Naive thymus-derived CD4-positive, alpha-beta T cell (primary cell): ENCODE measurements at regions not wholly inside any gene's neighbourhood (a gene's known extent, or its start where the extent isn't known, plus 50 kb on each side); places are given as distances from the start of the nearest gene placed in this dataset.
A peak's percentile ranks its signal among the peaks of the same experiment; 100 is the strongest.

Experiments
- ATAC-seq: fragments of 150-1000 bp; cut with Tn5 transposase; 2 replicates; pipeline ENCODE4 v1.10.0; 2021; ENCODE audit warnings: mild to moderate bottlenecking, moderate library complexity
- CTCF ChIA-PET: fragments of 350-600 bp; sonication (Branson Sonifier 250); formaldehyde crosslinking; loops from one replicate; lab custom pipeline; 2021; ENCODE audit warnings: antibody characterized with exemption; lab: Charles Lee
- POLR2A ChIA-PET: fragments of 350-600 bp; sonication (Branson Sonifier 250); formaldehyde crosslinking; loops from one replicate; lab custom pipeline; 2021; ENCODE audit warnings: antibody characterized with exemption, inconsistent platforms; lab: Charles Lee
- DNase-seq, 9 donors: peaks; one replicate each; pipeline versions ENCODE4 v3.0.0 to v3.0.0-alpha.2; 2020 to 2022; ENCODE audit warnings: mixed read lengths in 1 of 9
- H3K27ac ChIP-seq: one replicate; pipeline ENCODE4 v1.7.0; 2013; ENCODE audit warnings: mild to moderate bottlenecking, low read depth, low read length, moderate library complexity
- H3K27me3 ChIP-seq, 2 donors: one replicate each; pipeline ENCODE4 v1.7.0; 2013; ENCODE audit warnings: low read length in 2 of 2, mild to moderate bottlenecking in 2 of 2, moderate library complexity in 2 of 2; ENCODE audit not compliant: control insufficient read depth in 2 of 2, insufficient read depth in 2 of 2
- H3K36me3 ChIP-seq, 3 experiments: 1 replicate in 2 of 3; 2 replicates in 1 of 3; pipeline ENCODE4 v1.7.0; 2013; ENCODE audit warnings: low read length in 3 of 3, mild to moderate bottlenecking in 3 of 3, moderate library complexity in 1 of 3; ENCODE audit not compliant: insufficient read depth in 3 of 3, control insufficient read depth in 2 of 3
- H3K4me1 ChIP-seq, 2 donors: one replicate each; pipeline ENCODE4 v1.7.0; 2013; ENCODE audit warnings: low read length in 2 of 2, mild to moderate bottlenecking in 2 of 2, moderate library complexity in 1 of 2; ENCODE audit not compliant: control insufficient read depth in 2 of 2, insufficient read depth in 2 of 2
- H3K4me3 ChIP-seq: 2 replicates; pipeline ENCODE4 v1.7.0; 2013; ENCODE audit warnings: mild to moderate bottlenecking, low read length
- H3K9me3 ChIP-seq, 3 experiments: 1 replicate in 2 of 3; 2 replicates in 1 of 3; pipeline ENCODE4 v1.7.0; 2013; ENCODE audit warnings: low read length in 3 of 3; ENCODE audit not compliant: control insufficient read depth in 2 of 3
- H3K27ac Mint-ChIP-seq, 9 donors: one replicate each; pipeline ENCODE4 v1.8.0; 2020 to 2022; ENCODE audit warnings: mixed read lengths in 9 of 9, mild to moderate bottlenecking in 8 of 9, moderate library complexity in 5 of 9, inconsistent platforms in 2 of 9
- H3K27me3 Mint-ChIP-seq, 5 donors: one replicate each; pipeline ENCODE4 v1.8.0; 2021 to 2022; ENCODE audit warnings: mixed read lengths in 5 of 5, mild to moderate bottlenecking in 1 of 5
- H3K36me3 Mint-ChIP-seq, 5 donors: one replicate each; pipeline ENCODE4 v1.8.0; 2020 to 2022; ENCODE audit warnings: mixed read lengths in 5 of 5, mild to moderate bottlenecking in 3 of 5, inconsistent platforms in 1 of 5
- H3K4me1 Mint-ChIP-seq, 7 donors: one replicate each; pipeline ENCODE4 v1.8.0; 2020 to 2022; ENCODE audit warnings: mixed read lengths in 7 of 7, mild to moderate bottlenecking in 3 of 7, inconsistent platforms in 1 of 7
- H3K4me3 Mint-ChIP-seq, 10 donors: one replicate each; pipeline ENCODE4 v1.8.0; 2020 to 2022; ENCODE audit warnings: mild to moderate bottlenecking in 10 of 10, mixed read lengths in 10 of 10, moderate library complexity in 6 of 10, inconsistent platforms in 2 of 10
- H3K9me3 Mint-ChIP-seq, 11 donors: one replicate each; pipeline ENCODE4 v1.8.0; 2020 to 2022; ENCODE audit warnings: mixed read lengths in 11 of 11, mild to moderate bottlenecking in 4 of 11, inconsistent platforms in 1 of 11, moderate library complexity in 1 of 11
- intact Hi-C, 2 donors: fragments of 100-400 bp; cut with micrococcal nuclease; formaldehyde crosslinking; loops; one replicate each; pipeline ENCODE4 v1.15.1; 2023

DNA sequence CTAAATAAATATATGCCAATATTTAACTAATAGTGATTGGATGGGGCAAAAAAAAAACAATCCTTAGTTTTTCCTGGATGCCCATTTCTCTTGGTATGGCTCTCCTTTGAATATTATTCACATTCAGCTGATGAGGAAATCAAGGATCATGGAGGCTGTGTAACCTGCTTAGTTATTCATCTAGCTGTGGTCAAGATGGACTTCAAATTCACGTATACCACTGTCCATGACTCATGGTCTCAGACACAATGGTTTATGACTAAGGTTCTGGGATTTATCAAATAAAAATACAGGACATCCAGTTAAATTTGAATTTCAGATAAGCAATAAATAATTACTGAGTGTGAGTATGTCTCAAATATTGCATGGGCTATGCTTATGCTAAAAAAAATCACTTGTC, 191.5 kb upstream of the CELF2 start:
- ChIA-PET CTCF (no interaction called here), POLR2A (no interaction called here)
- no peaks in the 10 kb centered on the region for H3K4me1 ChIP-seq
- no peak overlapping the region for H3K27ac ChIP-seq
- ATAC-seq (no peak), DNase-seq (no peak)
- no peaks in the 10 kb centered on the region for H3K36me3 ChIP-seq
- H3K9me3 ChIP-seq = no peaks in the 10 kb centered on the region
- no peak overlapping the region for H3K4me3 Mint-ChIP-seq
- peaks cover 6 to 43% (median 23%) of the 10 kb centered on the region in 5 donors for H3K27me3 Mint-ChIP-seq
- H3K4me1 Mint-ChIP-seq = peaks cover 0 to 7% (median 3%) of the 10 kb centered on the region in 7 donors
- peaks cover 0 to 2% (median 0%) of the 10 kb centered on the region in 11 donors for H3K9me3 Mint-ChIP-seq
- no peaks in the 10 kb centered on the region for H3K27me3 ChIP-seq
- H3K27ac Mint-ChIP-seq = no peak overlapping the region
- H3K4me3 ChIP-seq = no peak overlapping the region
- no peaks in the 10 kb centered on the region for H3K36me3 Mint-ChIP-seq
- intact Hi-C loops = no loop called here

DNA sequence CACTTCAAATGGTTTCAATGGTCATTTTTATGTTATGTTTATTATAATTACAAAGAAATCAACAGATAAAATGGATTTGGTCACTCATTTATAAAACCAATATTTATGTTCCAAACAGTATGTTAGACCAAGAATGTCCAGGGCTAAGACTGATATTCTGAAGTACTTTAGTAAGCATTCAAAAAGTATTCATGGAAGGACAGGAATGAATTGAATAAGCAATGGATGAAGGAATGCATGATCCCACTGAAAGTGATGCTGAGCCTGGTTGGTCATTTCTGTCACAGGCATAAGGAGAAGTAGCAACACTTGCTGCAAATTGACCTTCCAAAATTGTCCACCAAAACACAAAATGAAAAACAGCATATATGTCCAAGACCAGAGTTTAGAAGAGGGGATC, 189.0 kb upstream of the CELF2 start:
- Mint-ChIP-seq H3K4me3 (no peak overlapping the region), H3K4me1 (no peaks in the 10 kb centered on the region), H3K27me3 (peaks cover 5 to 37% (median 23%) of the 10 kb centered on the region in 5 donors), H3K27ac (no peak overlapping the region), H3K9me3 (peaks cover 0 to 4% (median 0%) of the 10 kb centered on the region in 11 donors), H3K36me3 (no peaks in the 10 kb centered on the region)
- no peaks in the 10 kb centered on the region for H3K36me3 ChIP-seq
- H3K9me3 ChIP-seq = no peaks in the 10 kb centered on the region
- ChIA-PET POLR2A (no interaction called here), CTCF (no interaction called here)
- no peak overlapping the region for H3K27ac ChIP-seq
- H3K4me1 ChIP-seq = no peaks in the 10 kb centered on the region
- DNase-seq (no peak), ATAC-seq (no peak)
- no peaks in the 10 kb centered on the region for H3K27me3 ChIP-seq
- intact Hi-C loops = no loop called here
- H3K4me3 ChIP-seq = no peak overlapping the region

DNA sequence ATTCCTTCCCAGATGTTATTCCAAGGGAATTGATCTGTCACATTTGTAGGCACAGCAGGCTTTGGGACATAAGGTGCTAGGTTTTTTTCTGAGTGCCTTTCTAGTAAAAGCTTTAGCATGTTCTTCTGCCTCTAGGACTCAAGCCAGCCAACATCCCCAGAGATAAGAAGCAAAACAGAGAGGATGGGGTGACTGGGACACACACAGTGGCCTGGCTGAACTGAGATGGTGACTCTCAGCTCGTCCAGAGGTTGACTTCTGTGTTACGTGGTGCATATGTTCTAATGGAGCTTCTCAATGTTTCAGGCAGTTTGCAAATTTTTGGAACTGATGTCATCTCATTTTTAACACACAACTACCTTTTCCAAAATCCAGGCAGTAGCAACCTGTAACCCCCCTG, 188.1 kb upstream of the CELF2 start:
- DNase-seq (no peak), ATAC-seq (no peak)
- Mint-ChIP-seq H3K36me3 (no peaks in the 10 kb centered on the region), H3K4me3 (no peak overlapping the region), H3K27me3 (peaks cover 3 to 36% (median 23%) of the 10 kb centered on the region in 5 donors), H3K27ac (no peak overlapping the region), H3K4me1 (no peaks in the 10 kb centered on the region), H3K9me3 (peaks cover 0 to 10% (median 0%) of the 10 kb centered on the region in 11 donors)
- Histone ChIP-seq H3K36me3 (no peaks in the 10 kb centered on the region), H3K4me3 (no peak overlapping the region), H3K27ac (no peak overlapping the region), H3K9me3 (no peaks in the 10 kb centered on the region), H3K4me1 (no peaks in the 10 kb centered on the region), H3K27me3 (no peaks in the 10 kb centered on the region)
- ChIA-PET POLR2A (no interaction called here), CTCF (no interaction called here)
- intact Hi-C loops = no loop called here

DNA sequence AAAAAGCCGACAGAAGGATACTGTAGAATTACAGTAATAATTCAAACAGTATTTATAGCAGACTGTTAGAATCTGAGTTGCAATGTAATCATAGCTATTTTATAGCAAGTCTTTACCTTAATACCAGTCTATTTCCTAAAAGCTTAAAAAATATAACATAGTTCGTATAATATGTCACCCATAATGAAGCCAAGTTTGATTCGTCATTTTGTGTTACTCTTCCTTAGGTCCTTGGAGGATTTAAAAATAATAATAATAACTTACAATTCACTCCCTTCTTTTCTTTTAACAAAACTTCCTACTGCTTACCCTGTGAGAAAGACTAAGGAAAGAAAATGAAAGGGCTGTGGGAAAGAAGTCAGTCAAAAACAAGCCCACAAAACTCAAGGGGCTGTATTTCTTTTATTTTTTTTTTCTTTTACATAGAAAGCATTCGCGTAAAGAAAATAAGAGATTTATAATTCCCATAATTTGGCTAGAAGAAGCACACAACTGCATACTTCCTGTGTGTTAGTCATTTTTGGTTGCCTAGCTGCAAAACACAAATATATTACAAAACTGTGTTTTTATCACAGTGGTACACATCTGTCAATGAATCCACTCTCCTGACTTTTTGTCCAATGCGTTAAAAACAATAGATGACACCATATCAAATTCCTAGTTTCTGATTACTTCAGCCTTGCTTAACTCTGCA, 187.2 kb upstream of the CELF2 start:
- Mint-ChIP-seq H3K27me3 (peaks cover 3 to 32% (median 22%) of the 10 kb centered on the region in 5 donors), H3K9me3 (peaks cover 0 to 11% (median 0%) of the 10 kb centered on the region in 11 donors), H3K4me3 (no peak overlapping the region), H3K36me3 (no peaks in the 10 kb centered on the region), H3K27ac (no peak overlapping the region), H3K4me1 (no peaks in the 10 kb centered on the region)
- no peaks in the 10 kb centered on the region for H3K36me3 ChIP-seq
- H3K4me3 ChIP-seq = no peak overlapping the region
- POLR2A ChIA-PET = no interaction called here
- DNase-seq = no peak
- intact Hi-C loops = no loop called here
- no peaks in the 10 kb centered on the region for H3K4me1 ChIP-seq
- CTCF ChIA-PET = no interaction called here
- H3K27ac ChIP-seq = no peak overlapping the region
- no peaks in the 10 kb centered on the region for H3K9me3 ChIP-seq
- no peaks in the 10 kb centered on the region for H3K27me3 ChIP-seq
- no peak for ATAC-seq

DNA sequence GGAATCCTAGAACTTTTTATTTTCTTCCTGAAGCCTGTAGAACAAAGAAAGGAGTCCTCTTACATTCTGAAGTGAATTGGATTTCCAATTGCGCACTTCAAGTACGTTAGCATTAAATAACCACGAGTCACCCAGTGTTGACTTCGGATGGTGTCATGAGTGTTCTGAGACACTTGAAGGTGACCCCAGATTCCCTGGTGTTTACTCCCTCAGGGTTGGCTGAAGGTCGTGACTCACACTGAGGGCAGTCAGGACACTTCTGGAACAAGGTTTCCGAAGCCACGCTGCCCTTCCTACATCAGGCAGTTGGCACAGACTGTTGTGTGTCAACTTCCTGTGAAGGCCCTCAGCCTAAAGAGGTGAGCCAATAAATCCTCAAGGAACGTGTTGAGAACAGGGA, 186.6 kb upstream of the CELF2 start:
- ATAC-seq (no peak), DNase-seq (no peak)
- H3K27me3 Mint-ChIP-seq = peaks cover 3 to 32% (median 23%) of the 10 kb centered on the region in 5 donors
- no peak overlapping the region for H3K4me3 Mint-ChIP-seq
- CTCF ChIA-PET = no interaction called here
- POLR2A ChIA-PET = no interaction called here
- no peaks in the 10 kb centered on the region for H3K9me3 ChIP-seq
- no peak overlapping the region for H3K4me3 ChIP-seq
- no peaks in the 10 kb centered on the region for H3K36me3 Mint-ChIP-seq
- no peak overlapping the region for H3K27ac ChIP-seq
- no peak overlapping the region for H3K27ac Mint-ChIP-seq
- H3K36me3 ChIP-seq = no peaks in the 10 kb centered on the region
- no peaks in the 10 kb centered on the region for H3K4me1 Mint-ChIP-seq
- H3K9me3 Mint-ChIP-seq = peaks cover 0 to 11% (median 0%) of the 10 kb centered on the region in 11 donors
- no peaks in the 10 kb centered on the region for H3K4me1 ChIP-seq
- intact Hi-C loops = no loop called here
- no peaks in the 10 kb centered on the region for H3K27me3 ChIP-seq

DNA sequence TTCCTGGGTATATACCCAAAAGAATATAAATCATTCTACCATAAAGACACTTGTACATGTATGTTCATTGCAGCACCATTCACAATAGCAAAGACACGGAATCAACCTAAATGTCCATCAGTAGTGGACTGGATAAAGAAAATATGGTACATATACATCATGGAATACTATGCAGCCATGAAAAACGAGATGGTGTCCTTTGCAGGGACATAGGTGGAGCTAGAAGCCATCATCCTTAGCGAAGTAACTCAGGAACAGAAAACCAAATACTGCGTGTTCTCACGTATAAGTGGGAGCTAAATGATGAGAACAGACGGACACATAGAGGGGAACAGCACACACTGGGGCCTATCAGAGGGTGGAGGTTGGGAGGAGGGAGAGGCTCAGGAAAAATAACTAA, 183.7 kb upstream of the CELF2 start:
- ATAC-seq (no peak), DNase-seq (no peak)
- Histone ChIP-seq H3K9me3 (no peaks in the 10 kb centered on the region), H3K4me1 (no peaks in the 10 kb centered on the region), H3K27me3 (no peaks in the 10 kb centered on the region), H3K27ac (no peak overlapping the region), H3K4me3 (no peak overlapping the region), H3K36me3 (no peaks in the 10 kb centered on the region)
- H3K4me3 Mint-ChIP-seq = peak overlapping the region in 1 of 10 donors; percentile 15
- peaks cover 0 to 17% (median 4%) of the 10 kb centered on the region in 11 donors for H3K9me3 Mint-ChIP-seq
- H3K27ac Mint-ChIP-seq = no peak overlapping the region
- H3K36me3 Mint-ChIP-seq = no peaks in the 10 kb centered on the region
- intact Hi-C loops = no loop called here
- CTCF ChIA-PET = no interaction called here
- peaks cover 0 to 17% (median 6%) of the 10 kb centered on the region in 5 donors for H3K27me3 Mint-ChIP-seq
- POLR2A ChIA-PET = no interaction called here
- H3K4me1 Mint-ChIP-seq = no peaks in the 10 kb centered on the region

DNA sequence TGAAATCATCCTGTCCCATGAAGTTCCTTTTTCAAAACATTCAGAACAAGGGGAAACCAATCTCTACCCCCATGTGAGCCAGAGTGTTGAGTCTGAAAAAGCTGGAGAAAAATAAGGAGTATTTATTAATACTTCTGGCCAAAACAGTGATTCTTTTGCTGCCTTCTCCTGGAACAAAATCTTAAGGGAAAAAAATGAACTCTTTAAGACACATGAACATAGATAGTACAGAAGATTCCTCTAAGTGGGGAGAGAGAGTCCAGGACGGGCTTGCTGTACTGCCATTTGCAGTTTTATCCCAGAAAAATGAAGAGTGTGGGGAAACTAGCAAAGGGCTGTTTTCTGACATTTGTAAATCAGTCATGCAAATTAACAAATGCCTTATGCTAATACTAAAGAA, 173.4 kb upstream of the CELF2 start:
- intact Hi-C loops = no loop called here
- CTCF ChIA-PET = no interaction called here

More for the DNA sequence above, 173.4 kb upstream of the CELF2 start:
- Histone ChIP-seq H3K9me3 (no peaks in the 10 kb centered on the region), H3K36me3 (no peaks in the 10 kb centered on the region), H3K27me3 (no peaks in the 10 kb centered on the region), H3K27ac (no peak overlapping the region), H3K4me3 (no peak overlapping the region), H3K4me1 (no peaks in the 10 kb centered on the region)
- Mint-ChIP-seq H3K27ac (no peak overlapping the region), H3K27me3 (peaks cover 7 to 37% (median 15%) of the 10 kb centered on the region in 5 donors), H3K4me3 (no peak overlapping the region), H3K9me3 (peaks cover 7 to 25% (median 14%) of the 10 kb centered on the region in 11 donors), H3K4me1 (no peaks in the 10 kb centered on the region), H3K36me3 (peaks cover 0 to 7% (median 0%) of the 10 kb centered on the region in 5 donors)
- ATAC-seq (no peak), DNase-seq (no peak)
- POLR2A ChIA-PET = no interaction called here
